ENCODE measurements at regions not wholly inside any gene's neighbourhood (a gene's known extent, or its start where the extent isn't known, plus 50 kb on each side); places are given as distances from the start of the nearest gene placed in this dataset.

DNA sequence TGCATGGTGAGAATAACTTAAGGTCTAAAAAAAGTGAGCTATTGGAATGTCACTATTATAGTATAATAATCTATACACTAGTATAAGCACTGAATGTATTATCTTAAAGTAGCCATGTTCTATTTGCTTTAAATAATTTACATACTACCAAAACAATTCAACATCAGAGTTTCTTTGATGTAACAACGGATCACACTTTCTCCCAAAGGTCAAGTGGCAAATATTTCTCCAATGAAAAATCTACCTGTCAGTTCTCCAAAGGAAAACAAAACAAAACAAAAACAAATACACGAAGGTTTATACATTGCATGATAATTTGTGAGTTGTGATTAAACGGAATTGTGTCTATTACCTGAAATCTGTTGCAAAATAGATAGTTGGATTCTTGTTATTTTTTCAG, 581.4 kb downstream of the USP25 start:
- DNase-seq: no peak

GRCh38 chr21:16312321-16312720, 582.5 kb downstream of the USP25 start:
- DNase-seq: no peak

DNA sequence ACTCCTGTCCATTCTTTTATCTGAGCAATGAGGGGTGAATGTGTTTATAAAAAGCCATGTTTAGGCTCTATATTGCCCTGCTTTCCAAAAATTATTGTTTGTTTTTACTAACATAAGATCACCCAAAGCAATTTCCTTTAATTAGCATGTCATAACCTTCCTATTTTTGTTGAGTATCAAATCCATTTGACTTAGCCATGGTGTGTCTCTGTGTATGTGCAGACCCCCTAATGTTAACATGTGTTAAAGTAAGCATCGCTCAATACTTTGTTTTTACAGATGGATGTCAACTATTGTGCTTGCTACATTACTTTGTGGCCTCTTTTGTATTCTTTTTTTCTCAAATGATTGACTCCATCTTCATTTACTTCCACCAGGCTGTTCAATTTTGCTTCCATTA, 585.4 kb downstream of the USP25 start:
- DNase-seq: no peak

- DNase-seq: no peak
Measured at GRCh38 chr21:16318651-16319300, 589.0 kb downstream of the USP25 start.

- DNase-seq: no peak
Measured at GRCh38 chr21:16320110-16320509, 590.3 kb downstream of the USP25 start.

- DNase-seq: no peak
Measured at GRCh38 chr21:16322454-16322853, 592.7 kb downstream of the USP25 start.

DNA sequence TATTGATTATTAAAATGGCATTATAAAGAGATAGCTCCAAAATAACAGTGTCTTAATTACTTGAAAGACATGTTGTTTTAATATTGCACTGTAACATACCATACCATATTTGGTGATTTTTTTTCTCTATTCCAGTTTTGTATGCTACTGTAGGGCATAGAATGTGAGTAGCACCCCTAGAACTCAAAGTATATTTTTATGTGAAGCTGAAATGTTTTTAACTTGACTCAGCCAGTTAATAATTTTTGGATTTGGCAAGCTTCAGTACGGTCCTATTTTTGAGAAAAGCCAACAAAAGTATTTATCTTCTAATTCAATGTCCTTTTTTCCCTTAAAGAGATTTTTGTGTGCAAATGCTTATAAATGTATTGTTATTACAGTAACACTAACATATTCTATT, 593.8 kb downstream of the USP25 start:
- DNase-seq: no peak

DNA sequence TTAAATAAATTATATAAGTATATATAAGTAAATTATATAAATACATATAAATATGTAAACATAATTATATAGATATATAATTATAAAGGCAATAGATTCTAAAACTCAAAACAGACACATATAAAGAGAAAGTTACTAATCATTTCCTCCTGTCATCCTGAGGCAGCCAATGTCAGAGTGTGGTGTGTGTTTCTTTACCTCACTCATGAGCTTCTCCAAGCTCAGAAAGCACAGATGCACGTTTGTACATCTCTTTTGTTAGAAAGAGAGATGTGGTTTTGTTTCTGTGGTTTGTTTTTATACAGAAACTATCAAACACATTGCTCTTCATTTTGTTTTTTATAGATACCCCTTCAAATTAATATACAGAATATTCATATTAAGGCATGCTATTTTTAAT, 594.8 kb downstream of the USP25 start:
- DNase-seq: no peak

DNA sequence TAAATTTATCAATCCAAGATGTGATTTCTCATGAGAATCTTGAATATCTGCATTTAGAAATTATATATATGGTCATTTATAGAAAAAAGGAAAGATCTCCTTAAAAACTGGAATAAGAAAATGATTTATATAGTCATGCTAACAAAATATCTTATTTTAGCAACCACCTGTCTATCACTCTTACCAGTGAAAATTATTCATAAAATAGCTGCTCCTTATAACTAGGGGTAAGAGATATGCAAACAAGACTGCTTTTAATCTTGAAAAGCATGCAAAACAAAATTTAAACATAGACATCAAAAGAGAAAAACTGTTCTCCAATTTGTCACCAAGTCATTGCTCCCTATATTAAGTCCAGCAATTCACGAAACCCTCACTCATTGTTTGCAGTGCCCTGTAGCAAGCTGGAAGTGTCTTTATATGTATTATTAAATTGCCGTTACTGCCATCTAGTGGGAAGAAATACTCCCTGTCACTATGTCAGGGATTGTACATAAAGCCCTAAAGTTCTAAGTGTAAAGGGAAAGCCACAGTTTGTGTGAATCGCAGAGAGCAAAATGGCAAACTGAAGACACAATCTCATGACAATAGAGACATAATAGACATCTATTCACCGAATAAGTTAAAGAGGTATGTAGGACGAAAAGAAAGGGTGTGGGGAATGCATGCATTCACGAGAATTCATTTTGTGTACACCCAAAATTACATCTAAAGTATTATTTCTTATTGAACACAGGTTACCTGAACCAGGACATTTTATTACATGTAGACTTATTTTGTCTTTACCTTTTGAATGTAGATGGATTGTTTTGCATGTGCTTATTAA, 600.5 kb downstream of the USP25 start:
- DNase-seq: no peak

DNA sequence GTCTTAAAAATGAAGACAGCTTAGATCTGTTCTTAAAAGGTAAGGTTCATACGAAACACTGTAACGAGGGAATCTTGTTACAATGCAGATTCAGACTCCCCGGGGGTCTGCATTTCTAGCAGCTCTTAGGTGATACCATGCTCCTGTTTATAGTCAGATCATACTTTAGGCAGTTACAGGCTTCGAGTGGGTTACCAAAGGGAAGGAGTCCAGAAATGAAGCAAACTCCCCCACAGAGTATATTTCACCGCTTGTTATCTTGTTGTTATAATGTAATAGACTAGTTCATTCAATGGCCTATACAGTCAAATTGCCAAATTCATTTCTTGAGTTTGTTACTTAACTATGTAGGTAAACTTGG, 601.1 kb downstream of the USP25 start:
- DNase-seq: no peak

- no peak for DNase-seq
Measured at GRCh38 chr21:16337266-16337665, 607.5 kb downstream of the USP25 start.

DNA sequence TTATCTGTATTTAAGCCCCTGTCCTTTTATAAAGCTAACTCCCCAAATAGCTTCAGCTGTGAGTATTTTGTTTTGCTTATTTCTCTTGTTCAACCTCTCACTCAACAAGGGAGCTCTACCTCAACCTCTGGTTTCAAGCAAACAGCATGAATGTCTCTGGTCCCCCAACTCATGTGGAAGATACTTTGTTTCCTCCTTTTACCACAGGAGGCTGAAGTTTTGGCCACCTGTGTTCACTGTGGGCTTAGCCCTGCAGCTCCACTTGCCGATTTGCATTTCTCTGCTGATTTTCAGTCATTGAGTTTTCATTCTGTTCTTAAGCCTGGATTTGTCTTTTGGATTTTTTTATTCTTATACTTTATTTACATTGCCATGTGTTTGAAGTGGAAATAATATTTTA, 613.1 kb downstream of the USP25 start:
- DNase-seq: no peak

GRCh38 chr21:16343776-16344175, 614.0 kb downstream of the USP25 start:
- no peak for DNase-seq

DNA sequence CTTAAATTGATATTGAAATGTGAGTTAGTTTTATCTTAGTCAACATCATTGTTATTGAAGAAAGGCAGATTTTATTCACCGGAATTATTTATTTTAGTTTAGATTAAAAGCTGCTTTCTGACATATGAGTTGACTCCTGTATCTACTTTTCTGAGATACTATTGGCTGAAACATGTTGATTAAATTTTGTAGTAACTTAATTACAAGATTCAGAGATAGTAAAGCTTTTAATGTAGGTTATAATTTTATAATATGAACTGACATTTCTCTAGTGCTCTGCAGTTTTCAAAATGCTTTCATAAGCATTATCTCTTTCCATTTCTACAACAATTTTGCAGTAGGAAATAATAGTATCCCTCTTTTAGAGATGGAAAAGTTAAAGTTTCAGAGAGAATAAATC, 616.0 kb downstream of the USP25 start:
- no peak for DNase-seq

- DNase-seq: no peak
Measured at GRCh38 chr21:16347223-16347622, 617.4 kb downstream of the USP25 start.

- no peak for DNase-seq
Measured at GRCh38 chr21:16353764-16354163, 624.0 kb downstream of the USP25 start.

DNA sequence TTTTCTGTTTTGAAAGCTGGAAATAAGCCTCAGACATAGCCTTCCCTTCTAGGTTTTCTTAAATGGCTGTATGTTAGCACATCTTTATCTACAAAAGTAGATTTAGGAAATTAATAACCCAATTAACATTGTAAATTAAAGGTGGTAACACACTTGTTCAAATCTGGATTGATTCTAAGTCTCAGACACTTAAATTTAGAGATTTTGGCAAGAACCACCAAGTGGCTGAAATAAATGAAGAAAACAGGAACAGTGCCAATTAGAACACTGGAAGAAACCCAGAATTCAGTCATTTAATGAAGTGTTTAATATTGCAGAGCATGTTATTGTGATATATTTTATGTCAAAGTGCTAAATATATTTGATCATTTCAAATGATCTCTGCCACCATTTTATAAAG, 628.2 kb downstream of the USP25 start:
- DNase-seq: no peak

GRCh38 chr21:16358784-16359183, 629.0 kb downstream of the USP25 start:
- DNase-seq: no peak

DNA sequence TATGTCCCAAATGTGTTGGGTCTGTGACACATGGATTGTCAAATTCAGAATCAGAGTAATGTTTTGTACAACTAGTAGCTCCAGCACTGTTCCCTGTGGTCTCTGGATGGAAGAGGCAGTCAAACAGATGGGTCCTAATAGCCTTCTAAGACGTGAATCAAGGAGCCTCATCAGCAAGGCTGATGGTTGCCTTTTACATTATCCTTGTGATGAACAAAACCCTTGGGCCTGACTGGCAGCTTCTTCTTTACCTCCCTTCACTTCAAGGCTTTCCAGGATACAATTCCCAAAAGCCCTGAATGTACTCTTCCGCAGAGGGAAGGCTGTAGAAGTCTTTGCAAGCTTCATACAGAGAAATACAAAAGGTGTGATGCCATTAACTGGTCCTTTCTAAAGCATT, 633.3 kb downstream of the USP25 start:
- DNase-seq: no peak

- no peak for DNase-seq
Measured at GRCh38 chr21:16363518-16363917, 633.7 kb downstream of the USP25 start.

DNA sequence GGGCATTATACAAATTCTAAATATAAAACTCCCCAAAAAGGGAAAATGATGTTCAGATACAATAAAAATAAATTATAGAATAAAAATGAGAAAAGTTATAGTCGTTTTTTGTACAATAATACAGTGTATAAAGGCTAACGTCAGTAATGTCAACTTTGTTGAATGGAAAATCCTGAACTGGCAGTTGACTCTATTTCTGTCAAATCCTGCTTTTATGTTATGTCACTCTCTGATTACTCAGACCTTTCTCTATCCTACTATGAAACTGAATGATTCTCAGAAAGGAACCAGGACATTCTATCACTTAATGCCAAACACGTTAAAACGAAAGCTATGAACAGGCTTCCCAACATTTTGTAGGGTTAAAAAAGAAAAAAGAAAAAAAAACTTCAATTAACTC, 636.4 kb downstream of the USP25 start:
- no peak for DNase-seq

- no peak for DNase-seq
Measured at GRCh38 chr21:16367079-16367478, 637.3 kb downstream of the USP25 start.

DNA sequence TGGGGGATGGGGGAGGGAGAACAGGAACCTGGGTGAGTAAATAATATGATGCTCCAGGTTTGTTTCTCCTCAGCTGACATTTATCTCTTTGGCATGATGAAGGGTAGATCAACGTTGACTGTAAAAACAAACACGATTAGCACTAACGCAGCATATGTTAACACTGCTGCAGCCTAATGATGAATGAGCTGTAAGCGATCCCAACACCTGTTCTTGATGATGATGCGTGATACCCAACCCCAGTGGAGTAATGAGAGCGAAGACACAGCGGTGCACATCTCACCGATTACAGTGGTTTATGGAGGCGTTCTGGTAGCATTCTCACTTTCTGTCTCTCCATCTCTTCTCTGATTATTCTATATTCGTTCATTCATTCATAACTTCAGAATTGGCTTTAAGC, 640.4 kb downstream of the USP25 start:
- no peak for DNase-seq

GRCh38 chr21:16372586-16372985, 642.8 kb downstream of the USP25 start:
- DNase-seq: no peak

GRCh38 chr21:16376673-16377072, 646.9 kb downstream of the USP25 start:
- no peak for DNase-seq
